NCI-H2171 (cell line): ENCODE measurements at regions not wholly inside any gene's neighbourhood (a gene's known extent, or its start where the extent isn't known, plus 50 kb on each side); places are given as distances from the start of the nearest gene placed in this dataset.

ENCODE experiments used
- DNase-seq: peaks from one replicate; lab custom pipeline; 2025; lab: John Stamatoyannopoulos, UW

GRCh38 chr16:5480431-5481195 is 383.0 kb upstream of the EEF2KMT start:
- no peak for DNase-seq

GRCh38 chr16:5479926-5480325 is 382.3 kb upstream of the EEF2KMT start:
- no peak for DNase-seq

- no peak for DNase-seq
Measured at GRCh38 chr16:5478036-5478435, 380.4 kb upstream of the EEF2KMT start.

GRCh38 chr16:5477251-5477650 is 379.7 kb upstream of the EEF2KMT start:
- DNase-seq, result no peak

- no peak for DNase-seq
Measured at GRCh38 chr16:5472552-5472951, 375.0 kb upstream of the EEF2KMT start.

- no peak for DNase-seq
Measured at GRCh38 chr16:5468488-5468887, 370.9 kb upstream of the EEF2KMT start.

- no peak for DNase-seq
Measured at GRCh38 chr16:5467552-5467951, 370.0 kb upstream of the EEF2KMT start.

- no peak for DNase-seq
Measured at GRCh38 chr16:5466551-5466950, 369.0 kb upstream of the EEF2KMT start.

GRCh38 chr16:5465714-5466113 is 368.1 kb upstream of the EEF2KMT start:
- no peak for DNase-seq

- no peak for DNase-seq
Measured at GRCh38 chr16:5463820-5464219, 366.2 kb upstream of the EEF2KMT start.

- no peak for DNase-seq
Measured at GRCh38 chr16:5461574-5461973, 364.0 kb upstream of the EEF2KMT start.

- no peak for DNase-seq
Measured at GRCh38 chr16:5461141-5461540, 363.5 kb upstream of the EEF2KMT start.

GRCh38 chr16:5460701-5461100 is 363.1 kb upstream of the EEF2KMT start:
- DNase-seq, result no peak

GRCh38 chr16:5459863-5460262 is 362.3 kb upstream of the EEF2KMT start:
- DNase-seq, result no peak

GRCh38 chr16:5455110-5455509 is 357.5 kb upstream of the EEF2KMT start:
- no peak for DNase-seq

GRCh38 chr16:5454349-5454748 is 356.8 kb upstream of the EEF2KMT start:
- no peak for DNase-seq

GRCh38 chr16:5451641-5452040 is 354.0 kb upstream of the EEF2KMT start:
- no peak for DNase-seq

- no peak for DNase-seq
Measured at GRCh38 chr16:5450409-5451104, 353.0 kb upstream of the EEF2KMT start.

GRCh38 chr16:5449901-5450300 is 352.3 kb upstream of the EEF2KMT start:
- no peak for DNase-seq

- DNase-seq, result no peak
Measured at GRCh38 chr16:5448798-5449197, 351.2 kb upstream of the EEF2KMT start.

- DNase-seq, result no peak
Measured at GRCh38 chr16:5447734-5448133, 350.1 kb upstream of the EEF2KMT start.

- DNase-seq, result no peak
Measured at GRCh38 chr16:5446623-5447240, 349.1 kb upstream of the EEF2KMT start.

- DNase-seq, result no peak
Measured at GRCh38 chr16:5444189-5444588, 346.6 kb upstream of the EEF2KMT start.
